PC-9 (cell line): ENCODE measurements at regions not wholly inside any gene's neighbourhood (a gene's known extent, or its start where the extent isn't known, plus 50 kb on each side); places are given as distances from the start of the nearest gene placed in this dataset.

Experiments
- CTCF ChIP-seq: fragments of 200-600 bp; sonication (generic); conservative IDR thresholded peaks from 2 replicates; pipeline ENCODE4 v1.6.1; 2017; ENCODE audit warnings: mixed run types, antibody characterized with exemption, mild to moderate bottlenecking, moderate library complexity
- EZH2 ChIP-seq: fragments of 200-600 bp; sonication (generic); IDR thresholded peaks from 2 replicates; pipeline ENCODE4 v1.8.0; 2017; ENCODE audit warnings: antibody characterized with exemption, low read depth

- TF ChIP-seq CTCF (no peak), EZH2 (no peak)
Measured at GRCh38 chr16:48820379-48820778, 210.4 kb upstream of the N4BP1 start.
